B cell (primary cell): ENCODE measurements at regions not wholly inside any gene's neighbourhood (a gene's known extent, or its start where the extent isn't known, plus 50 kb on each side); places are given as distances from the start of the nearest gene placed in this dataset.

Experiments used
- EZH2 ChIP-seq: IDR thresholded peaks from 2 replicates; pipeline ENCODE4 v1.6.1; 2012; ENCODE audit warnings: borderline replicate concordance, low read depth, mild to moderate bottlenecking, moderate library complexity, low read length; ENCODE audit not compliant: insufficient read depth, poor library complexity, severe bottlenecking
- TF ChIP-seq, protein P1 (sequence below): fragments of 200-600 bp; IDR thresholded peaks from one replicate; pipeline ENCODE4 v1.8.0; 2022; ENCODE audit warnings: antibody characterized with exemption, mild to moderate bottlenecking

DNA sequence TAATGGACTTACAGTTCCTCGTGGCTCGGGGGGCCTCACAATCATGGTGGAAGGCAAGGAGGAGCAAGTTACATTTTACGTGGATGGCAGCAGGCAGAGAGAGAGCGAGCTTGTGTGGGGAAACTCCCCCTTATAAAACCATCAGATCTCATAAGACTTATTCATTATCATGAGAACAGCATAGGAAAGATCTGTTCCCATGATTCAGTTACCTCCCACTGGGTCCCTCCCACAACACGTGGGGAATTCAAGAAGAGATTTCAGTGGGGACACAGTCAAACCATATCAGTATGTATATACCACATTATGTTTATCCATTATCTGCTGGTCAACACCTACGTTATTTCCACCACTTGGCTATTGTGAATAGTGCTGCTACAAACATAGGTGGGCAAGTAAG, 352.3 kb upstream of the B3GALT2 start:
- TF ChIP-seq, protein P1, sequence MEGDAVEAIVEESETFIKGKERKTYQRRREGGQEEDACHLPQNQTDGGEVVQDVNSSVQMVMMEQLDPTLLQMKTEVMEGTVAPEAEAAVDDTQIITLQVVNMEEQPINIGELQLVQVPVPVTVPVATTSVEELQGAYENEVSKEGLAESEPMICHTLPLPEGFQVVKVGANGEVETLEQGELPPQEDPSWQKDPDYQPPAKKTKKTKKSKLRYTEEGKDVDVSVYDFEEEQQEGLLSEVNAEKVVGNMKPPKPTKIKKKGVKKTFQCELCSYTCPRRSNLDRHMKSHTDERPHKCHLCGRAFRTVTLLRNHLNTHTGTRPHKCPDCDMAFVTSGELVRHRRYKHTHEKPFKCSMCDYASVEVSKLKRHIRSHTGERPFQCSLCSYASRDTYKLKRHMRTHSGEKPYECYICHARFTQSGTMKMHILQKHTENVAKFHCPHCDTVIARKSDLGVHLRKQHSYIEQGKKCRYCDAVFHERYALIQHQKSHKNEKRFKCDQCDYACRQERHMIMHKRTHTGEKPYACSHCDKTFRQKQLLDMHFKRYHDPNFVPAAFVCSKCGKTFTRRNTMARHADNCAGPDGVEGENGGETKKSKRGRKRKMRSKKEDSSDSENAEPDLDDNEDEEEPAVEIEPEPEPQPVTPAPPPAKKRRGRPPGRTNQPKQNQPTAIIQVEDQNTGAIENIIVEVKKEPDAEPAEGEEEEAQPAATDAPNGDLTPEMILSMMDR, result no peak
- no peak for TF ChIP-seq EZH2
